Smooth muscle cell (in vitro differentiated cells): ENCODE measurements at regions not wholly inside any gene's neighbourhood (a gene's known extent, or its start where the extent isn't known, plus 50 kb on each side); places are given as distances from the start of the nearest gene placed in this dataset.

Experiments used
- DNase-seq: peaks from one replicate; lab custom pipeline; 2025; ENCODE audit not compliant: unreplicated experiment; lab: John Stamatoyannopoulos, UW
- H2AFZ ChIP-seq: fragments of 200-600 bp; sonication (generic); 2 replicates; pipeline ENCODE4 v1.6.0; 2016; ENCODE audit warnings: antibody characterized with exemption, low read depth, mild to moderate bottlenecking
- H3F3A ChIP-seq: fragments of 200-600 bp; sonication (generic); 2 replicates; pipeline ENCODE4 v1.6.0; 2017; ENCODE audit warnings: antibody characterized with exemption, low read depth
- H3K27ac ChIP-seq: fragments of 200-600 bp; sonication (generic); 2 replicates; pipeline ENCODE4 v1.5.1; 2016; ENCODE audit warnings: low read depth, mild to moderate bottlenecking
- H3K27me3 ChIP-seq: fragments of 200-600 bp; sonication (generic); 2 replicates; pipeline ENCODE4 v1.6.1; 2016; ENCODE audit warnings: low read depth, mild to moderate bottlenecking
- H3K36me3 ChIP-seq: fragments of 200-600 bp; sonication (generic); 2 replicates; pipeline ENCODE4 v1.5.1; 2016; ENCODE audit warnings: low read depth
- H3K4me1 ChIP-seq: fragments of 200-600 bp; sonication (generic); 2 replicates; pipeline ENCODE4 v1.5.1; 2016; ENCODE audit warnings: low read depth
- H3K4me2 ChIP-seq: fragments of 200-600 bp; sonication (generic); 2 replicates; pipeline ENCODE4 v1.6.0; 2016; ENCODE audit warnings: mild to moderate bottlenecking
- H3K4me3 ChIP-seq: fragments of 200-600 bp; sonication (generic); 2 replicates; pipeline ENCODE4 v1.5.1; 2016; ENCODE audit warnings: mild to moderate bottlenecking
- H3K79me2 ChIP-seq: fragments of 200-600 bp; sonication (generic); 2 replicates; pipeline ENCODE4 v1.6.0; 2016; ENCODE audit warnings: low read depth, mild to moderate bottlenecking
- H3K9ac ChIP-seq: fragments of 200-600 bp; sonication (generic); 2 replicates; pipeline ENCODE4 v1.6.0; 2016; ENCODE audit warnings: low read depth
- H3K9me3 ChIP-seq: fragments of 200-600 bp; sonication (generic); replicated peaks from 2 replicates; pipeline ENCODE4 v1.5.1; 2016; ENCODE audit warnings: low read depth
- H4K20me1 ChIP-seq: fragments of 200-600 bp; sonication (generic); 2 replicates; pipeline ENCODE4 v1.6.0; 2016; ENCODE audit warnings: low read depth
- WGBS: methylation state at CpG from one replicate; pipeline ENCODE4 v1.1.7; 2016; ENCODE audit warnings: low lambda C conversion rate; 5-methylcytosine and 5-hydroxymethylcytosine counted together
- TF ChIP-seq, protein P1 (sequence below): fragments of 200-600 bp; sonication (generic); IDR thresholded peaks from 2 replicates; pipeline ENCODE4 v1.5.1; 2017; ENCODE audit warnings: borderline replicate concordance, mild to moderate bottlenecking, antibody characterized with exemption; ENCODE audit not compliant: insufficient read depth, poor library complexity, severe bottlenecking

DNA sequence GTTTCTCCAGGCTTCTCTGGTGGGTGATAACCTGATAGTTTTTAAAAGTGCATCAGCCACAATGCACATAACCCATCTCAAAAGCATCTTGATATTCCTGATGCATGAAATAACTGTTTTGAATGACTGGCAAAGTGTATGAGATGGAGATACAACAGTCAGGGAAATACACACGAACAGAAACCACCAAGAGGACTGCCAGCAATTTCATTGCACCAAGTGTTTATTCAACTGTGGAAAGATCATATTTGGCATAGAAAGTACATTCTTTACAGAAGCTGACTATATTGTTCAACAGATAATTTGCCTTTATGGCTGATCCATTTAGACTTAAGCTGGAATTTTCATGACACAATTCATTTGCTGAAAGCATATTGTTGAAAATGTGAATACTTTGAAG is 139.5 kb downstream of the SLIT2 start:
- H3K27me3 ChIP-seq: no peaks in the 10 kb centered on the region
- no peaks in the 10 kb centered on the region for H4K20me1 ChIP-seq
- no peak overlapping the region for H3K4me3 ChIP-seq
- no peak overlapping the region for H3K9ac ChIP-seq
- TF ChIP-seq, protein P1, sequence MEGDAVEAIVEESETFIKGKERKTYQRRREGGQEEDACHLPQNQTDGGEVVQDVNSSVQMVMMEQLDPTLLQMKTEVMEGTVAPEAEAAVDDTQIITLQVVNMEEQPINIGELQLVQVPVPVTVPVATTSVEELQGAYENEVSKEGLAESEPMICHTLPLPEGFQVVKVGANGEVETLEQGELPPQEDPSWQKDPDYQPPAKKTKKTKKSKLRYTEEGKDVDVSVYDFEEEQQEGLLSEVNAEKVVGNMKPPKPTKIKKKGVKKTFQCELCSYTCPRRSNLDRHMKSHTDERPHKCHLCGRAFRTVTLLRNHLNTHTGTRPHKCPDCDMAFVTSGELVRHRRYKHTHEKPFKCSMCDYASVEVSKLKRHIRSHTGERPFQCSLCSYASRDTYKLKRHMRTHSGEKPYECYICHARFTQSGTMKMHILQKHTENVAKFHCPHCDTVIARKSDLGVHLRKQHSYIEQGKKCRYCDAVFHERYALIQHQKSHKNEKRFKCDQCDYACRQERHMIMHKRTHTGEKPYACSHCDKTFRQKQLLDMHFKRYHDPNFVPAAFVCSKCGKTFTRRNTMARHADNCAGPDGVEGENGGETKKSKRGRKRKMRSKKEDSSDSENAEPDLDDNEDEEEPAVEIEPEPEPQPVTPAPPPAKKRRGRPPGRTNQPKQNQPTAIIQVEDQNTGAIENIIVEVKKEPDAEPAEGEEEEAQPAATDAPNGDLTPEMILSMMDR: no peak
- H2AFZ ChIP-seq: no peak overlapping the region
- no peaks in the 10 kb centered on the region for H3K4me1 ChIP-seq
- WGBS: 96% methylated on average over 1 of the region's 1 CpG
- H3K27ac ChIP-seq: no peak overlapping the region
- no peaks in the 10 kb centered on the region for H3K79me2 ChIP-seq
- H3K4me2 ChIP-seq: no peak overlapping the region
- no peak for DNase-seq
- H3F3A ChIP-seq: no peaks in the 10 kb centered on the region
- no peaks in the 10 kb centered on the region for H3K36me3 ChIP-seq
- no peaks in the 10 kb centered on the region for H3K9me3 ChIP-seq

DNA sequence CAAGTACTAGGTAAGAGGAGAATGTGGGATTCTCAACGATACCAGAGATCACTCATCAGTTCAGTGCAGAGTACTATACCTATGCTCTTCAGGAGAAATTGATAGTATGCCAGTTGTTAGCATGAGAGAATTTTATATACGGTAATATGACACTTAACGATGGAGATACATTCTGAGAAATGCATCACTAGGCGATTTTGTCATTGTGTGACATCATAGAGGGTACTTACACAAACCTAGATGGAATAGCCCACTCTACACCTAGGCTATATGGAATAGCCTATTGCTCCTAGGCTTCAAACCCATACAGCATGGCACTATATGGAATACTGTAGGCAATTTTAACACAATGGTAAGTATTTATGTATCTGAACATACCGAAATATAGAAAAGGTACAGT is 140.2 kb downstream of the SLIT2 start:
- Histone ChIP-seq H2AFZ (no peak overlapping the region), H3K27me3 (no peaks in the 10 kb centered on the region), H3K4me1 (peaks cover under 1% of the 10 kb centered on the region), H3F3A (no peaks in the 10 kb centered on the region), H3K27ac (no peak overlapping the region), H3K9me3 (no peaks in the 10 kb centered on the region), H3K36me3 (no peaks in the 10 kb centered on the region), H3K9ac (no peak overlapping the region), H4K20me1 (no peaks in the 10 kb centered on the region), H3K4me2 (no peak overlapping the region), H3K79me2 (no peaks in the 10 kb centered on the region), H3K4me3 (no peak overlapping the region)
- WGBS: 91% methylated on average over 5 of the region's 5 CpGs
- no peak for DNase-seq
- TF ChIP-seq, protein P1: no peak

DNA sequence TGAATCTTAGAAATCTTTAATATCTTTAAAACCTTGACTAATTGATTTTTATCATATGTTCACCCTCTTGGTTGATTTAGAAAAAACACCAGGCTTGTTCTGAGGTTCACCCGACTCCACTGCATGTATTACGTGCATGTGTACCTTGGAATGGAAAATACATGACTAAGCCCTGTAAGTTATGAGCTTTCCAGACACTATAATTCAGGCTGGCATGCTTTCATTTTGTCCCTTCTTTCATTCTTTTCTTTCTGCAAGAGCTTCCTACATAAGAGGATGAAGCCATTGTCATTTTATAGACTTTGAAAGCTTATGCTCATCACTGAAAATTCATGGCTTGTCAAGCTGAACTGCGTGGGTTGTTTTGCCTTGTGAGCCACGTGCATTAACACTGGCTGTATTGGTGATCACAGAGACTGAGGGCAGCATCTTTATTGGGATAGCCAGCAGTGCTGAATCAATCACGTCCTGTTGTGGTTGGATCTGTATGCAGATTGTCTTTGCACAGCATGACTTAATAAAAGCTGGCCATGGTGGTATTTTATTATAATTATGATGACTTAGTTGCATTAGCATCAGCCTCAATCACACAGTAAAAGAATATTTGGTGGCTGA is 141.9 kb downstream of the SLIT2 start:
- H3K4me2 ChIP-seq: no peak overlapping the region
- WGBS: 74% methylated on average over 5 of the region's 5 CpGs
- peaks cover 9% of the 10 kb centered on the region for H3K4me1 ChIP-seq
- no peaks in the 10 kb centered on the region for H3K79me2 ChIP-seq
- H2AFZ ChIP-seq: no peak overlapping the region
- TF ChIP-seq, protein P1: no peak
- H3K27ac ChIP-seq: no peak overlapping the region
- H4K20me1 ChIP-seq: no peaks in the 10 kb centered on the region
- no peaks in the 10 kb centered on the region for H3F3A ChIP-seq
- no peak for DNase-seq
- H3K4me3 ChIP-seq: no peak overlapping the region
- H3K27me3 ChIP-seq: no peaks in the 10 kb centered on the region
- H3K9ac ChIP-seq: no peak overlapping the region
- H3K36me3 ChIP-seq: no peaks in the 10 kb centered on the region
- no peaks in the 10 kb centered on the region for H3K9me3 ChIP-seq

DNA sequence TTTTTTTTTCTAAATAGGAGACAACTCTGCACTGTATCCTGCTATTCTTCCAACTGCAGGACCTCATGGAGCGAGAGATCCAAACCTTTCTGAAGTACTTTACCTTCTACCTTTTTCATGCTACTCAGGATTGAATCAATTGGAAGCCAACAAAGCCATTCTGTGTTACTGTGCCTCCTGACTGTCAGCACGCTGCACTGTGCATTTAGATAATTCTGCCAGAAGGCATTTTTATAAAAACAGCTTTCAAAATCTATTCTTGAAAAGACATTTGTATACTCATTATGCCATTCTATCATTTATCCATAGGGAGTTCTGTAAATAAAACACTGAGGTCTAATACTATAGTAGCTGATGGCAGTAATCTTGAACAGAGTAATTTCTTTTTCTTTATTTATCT is 142.8 kb downstream of the SLIT2 start:
- Histone ChIP-seq H3K27me3 (no peaks in the 10 kb centered on the region), H3K79me2 (no peaks in the 10 kb centered on the region), H2AFZ (no peak overlapping the region), H3K9me3 (no peaks in the 10 kb centered on the region), H3K4me2 (no peak overlapping the region), H3K9ac (no peak overlapping the region), H3K4me1 (peaks cover 9% of the 10 kb centered on the region), H4K20me1 (no peaks in the 10 kb centered on the region), H3K27ac (no peak overlapping the region), H3K4me3 (no peak overlapping the region), H3F3A (no peaks in the 10 kb centered on the region), H3K36me3 (no peaks in the 10 kb centered on the region)
- 87% methylated on average over 2 of the region's 2 CpGs for WGBS
- TF ChIP-seq, protein P1: no peak
- DNase-seq: no peak
